ENCODE measurements at regions not wholly inside any gene's neighbourhood (a gene's known extent, or its start where the extent isn't known, plus 50 kb on each side); places are given as distances from the start of the nearest gene placed in this dataset.

- TF ChIP-seq CTCF (IDR thresholded peaks at IDR 0.05), result no peak
- no peak for TF ChIP-seq EP300 (IDR thresholded peaks at IDR 0.05)
Measured at GRCh38 chr7:15834446-15834845, 148.0 kb upstream of the MEOX2 start.

Measured in tibial nerve (tissue), 4 donors.